ENCODE measurements at regions not wholly inside any gene's neighbourhood (a gene's known extent, or its start where the extent isn't known, plus 50 kb on each side); places are given as distances from the start of the nearest gene placed in this dataset.

- peak; percentile 5 for DNase-seq
These were observed 237.1 kb downstream of the EBLN2 start for GRCh38 chr3:73298243-73299183.

- DNase-seq: no peak
These were observed 237.8 kb downstream of the EBLN2 start for GRCh38 chr3:73299184-73299691.

GRCh38 chr3:73314151-73314951 lies 252.9 kb downstream of the EBLN2 start:
- DNase-seq: no peak

GRCh38 chr3:73315706-73316105 lies 254.2 kb downstream of the EBLN2 start:
- no peak for DNase-seq

- no peak for DNase-seq
These were observed 257.8 kb downstream of the EBLN2 start for GRCh38 chr3:73319179-73319769.

GRCh38 chr3:73321286-73321999 lies 260.0 kb downstream of the EBLN2 start:
- DNase-seq: no peak

GRCh38 chr3:73324203-73325155 lies 263.0 kb downstream of the EBLN2 start:
- no peak for DNase-seq

GRCh38 chr3:73326396-73326795 lies 264.9 kb downstream of the EBLN2 start:
- no peak for DNase-seq

GRCh38 chr3:73327052-73327451 lies 265.6 kb downstream of the EBLN2 start:
- no peak for DNase-seq

Data from NCI-H1105 (cell line).